WI38 (cell line): ENCODE measurements at regions not wholly inside any gene's neighbourhood (a gene's known extent, or its start where the extent isn't known, plus 50 kb on each side); places are given as distances from the start of the nearest gene placed in this dataset.

Source experiments
- H3K4me3 ChIP-seq: 2 replicates; pipeline ENCODE4 v1.5.1; 2011; ENCODE audit warnings: low read depth, mild to moderate bottlenecking, control low read depth, low read length
- CTCF ChIP-seq: IDR thresholded peaks from 2 replicates; pipeline ENCODE4 v1.5.1; 2012; ENCODE audit warnings: low read depth, mild to moderate bottlenecking, control low read depth, low read length

GRCh38 chr14:53389202-53389601 lies 236.1 kb upstream of the DDHD1 start:
- H3K4me3 ChIP-seq = no peak overlapping the region
- TF ChIP-seq CTCF = no peak

DNA sequence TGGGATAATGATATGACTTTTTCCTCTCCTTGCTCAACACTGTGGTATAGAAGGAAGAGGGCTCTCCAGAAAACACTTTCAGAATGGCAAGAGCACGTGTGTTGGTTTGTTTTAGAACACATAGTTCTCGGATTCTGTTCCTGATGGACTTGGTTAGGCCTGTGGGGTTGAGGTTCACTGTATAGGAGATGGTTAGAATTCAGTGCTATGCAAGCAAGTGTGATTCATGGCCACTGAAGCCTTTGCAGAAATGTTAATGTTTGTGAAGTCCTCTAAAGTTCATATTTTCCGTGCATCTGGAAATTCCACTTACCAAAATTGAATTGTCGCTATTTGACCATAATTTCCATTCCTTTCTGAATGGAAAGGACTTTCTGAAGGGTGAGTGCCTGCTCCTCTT lies 233.2 kb upstream of the DDHD1 start:
- H3K4me3 ChIP-seq = no peak overlapping the region
- no peak for TF ChIP-seq CTCF

GRCh38 chr14:53384536-53384935 lies 231.4 kb upstream of the DDHD1 start:
- H3K4me3 ChIP-seq = no peak overlapping the region
- no peak for TF ChIP-seq CTCF

GRCh38 chr14:53384073-53384472 lies 230.9 kb upstream of the DDHD1 start:
- TF ChIP-seq CTCF = no peak
- H3K4me3 ChIP-seq = no peak overlapping the region

- TF ChIP-seq CTCF = no peak
- H3K4me3 ChIP-seq = no peak overlapping the region
Observed at GRCh38 chr14:53381895-53382294, 228.8 kb upstream of the DDHD1 start.

- no peak for TF ChIP-seq CTCF
- H3K4me3 ChIP-seq = no peak overlapping the region
Observed at GRCh38 chr14:53380867-53381225, 227.7 kb upstream of the DDHD1 start.

- H3K4me3 ChIP-seq = no peak overlapping the region
- TF ChIP-seq CTCF = no peak
Observed at GRCh38 chr14:53380052-53380866, 227.1 kb upstream of the DDHD1 start.
